ENCODE measurements at regions not wholly inside any gene's neighbourhood (a gene's known extent, or its start where the extent isn't known, plus 50 kb on each side); places are given as distances from the start of the nearest gene placed in this dataset.

DNA sequence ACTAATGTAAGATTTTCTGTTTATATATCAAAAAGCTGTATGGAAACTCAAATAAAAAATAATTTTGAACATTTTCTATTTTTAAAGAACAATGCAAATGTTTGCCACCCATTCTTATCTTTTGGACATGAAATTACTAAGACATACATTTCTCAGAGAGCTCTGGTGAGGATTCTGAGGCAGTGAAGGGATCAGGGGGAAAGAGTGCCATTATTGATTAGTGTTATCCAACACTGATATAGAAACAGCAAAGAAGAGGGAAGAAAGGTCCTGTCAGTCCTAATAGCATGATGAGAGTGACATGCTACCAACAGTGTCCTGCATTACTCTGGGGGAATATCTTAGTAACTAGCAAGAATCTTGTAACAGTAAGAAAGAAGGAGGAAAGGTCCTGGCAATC, 282.2 kb downstream of the RPL10L start:
- no peak for TF ChIP-seq ZNF558 (tag by site-specific recombination; IDR thresholded peaks at IDR 0.05)
- TF ChIP-seq, protein P1, sequence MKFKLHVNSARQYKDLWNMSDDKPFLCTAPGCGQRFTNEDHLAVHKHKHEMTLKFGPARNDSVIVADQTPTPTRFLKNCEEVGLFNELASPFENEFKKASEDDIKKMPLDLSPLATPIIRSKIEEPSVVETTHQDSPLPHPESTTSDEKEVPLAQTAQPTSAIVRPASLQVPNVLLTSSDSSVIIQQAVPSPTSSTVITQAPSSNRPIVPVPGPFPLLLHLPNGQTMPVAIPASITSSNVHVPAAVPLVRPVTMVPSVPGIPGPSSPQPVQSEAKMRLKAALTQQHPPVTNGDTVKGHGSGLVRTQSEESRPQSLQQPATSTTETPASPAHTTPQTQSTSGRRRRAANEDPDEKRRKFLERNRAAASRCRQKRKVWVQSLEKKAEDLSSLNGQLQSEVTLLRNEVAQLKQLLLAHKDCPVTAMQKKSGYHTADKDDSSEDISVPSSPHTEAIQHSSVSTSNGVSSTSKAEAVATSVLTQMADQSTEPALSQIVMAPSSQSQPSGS (tag by site-specific recombination; IDR thresholded peaks at IDR 0.05; ENCODE audit: low read depth) = no peak
- TF ChIP-seq, protein P2, sequence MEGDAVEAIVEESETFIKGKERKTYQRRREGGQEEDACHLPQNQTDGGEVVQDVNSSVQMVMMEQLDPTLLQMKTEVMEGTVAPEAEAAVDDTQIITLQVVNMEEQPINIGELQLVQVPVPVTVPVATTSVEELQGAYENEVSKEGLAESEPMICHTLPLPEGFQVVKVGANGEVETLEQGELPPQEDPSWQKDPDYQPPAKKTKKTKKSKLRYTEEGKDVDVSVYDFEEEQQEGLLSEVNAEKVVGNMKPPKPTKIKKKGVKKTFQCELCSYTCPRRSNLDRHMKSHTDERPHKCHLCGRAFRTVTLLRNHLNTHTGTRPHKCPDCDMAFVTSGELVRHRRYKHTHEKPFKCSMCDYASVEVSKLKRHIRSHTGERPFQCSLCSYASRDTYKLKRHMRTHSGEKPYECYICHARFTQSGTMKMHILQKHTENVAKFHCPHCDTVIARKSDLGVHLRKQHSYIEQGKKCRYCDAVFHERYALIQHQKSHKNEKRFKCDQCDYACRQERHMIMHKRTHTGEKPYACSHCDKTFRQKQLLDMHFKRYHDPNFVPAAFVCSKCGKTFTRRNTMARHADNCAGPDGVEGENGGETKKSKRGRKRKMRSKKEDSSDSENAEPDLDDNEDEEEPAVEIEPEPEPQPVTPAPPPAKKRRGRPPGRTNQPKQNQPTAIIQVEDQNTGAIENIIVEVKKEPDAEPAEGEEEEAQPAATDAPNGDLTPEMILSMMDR (tag by site-specific recombination; IDR thresholded peaks at IDR 0.05) = no peak
- TF ChIP-seq, protein P3, sequence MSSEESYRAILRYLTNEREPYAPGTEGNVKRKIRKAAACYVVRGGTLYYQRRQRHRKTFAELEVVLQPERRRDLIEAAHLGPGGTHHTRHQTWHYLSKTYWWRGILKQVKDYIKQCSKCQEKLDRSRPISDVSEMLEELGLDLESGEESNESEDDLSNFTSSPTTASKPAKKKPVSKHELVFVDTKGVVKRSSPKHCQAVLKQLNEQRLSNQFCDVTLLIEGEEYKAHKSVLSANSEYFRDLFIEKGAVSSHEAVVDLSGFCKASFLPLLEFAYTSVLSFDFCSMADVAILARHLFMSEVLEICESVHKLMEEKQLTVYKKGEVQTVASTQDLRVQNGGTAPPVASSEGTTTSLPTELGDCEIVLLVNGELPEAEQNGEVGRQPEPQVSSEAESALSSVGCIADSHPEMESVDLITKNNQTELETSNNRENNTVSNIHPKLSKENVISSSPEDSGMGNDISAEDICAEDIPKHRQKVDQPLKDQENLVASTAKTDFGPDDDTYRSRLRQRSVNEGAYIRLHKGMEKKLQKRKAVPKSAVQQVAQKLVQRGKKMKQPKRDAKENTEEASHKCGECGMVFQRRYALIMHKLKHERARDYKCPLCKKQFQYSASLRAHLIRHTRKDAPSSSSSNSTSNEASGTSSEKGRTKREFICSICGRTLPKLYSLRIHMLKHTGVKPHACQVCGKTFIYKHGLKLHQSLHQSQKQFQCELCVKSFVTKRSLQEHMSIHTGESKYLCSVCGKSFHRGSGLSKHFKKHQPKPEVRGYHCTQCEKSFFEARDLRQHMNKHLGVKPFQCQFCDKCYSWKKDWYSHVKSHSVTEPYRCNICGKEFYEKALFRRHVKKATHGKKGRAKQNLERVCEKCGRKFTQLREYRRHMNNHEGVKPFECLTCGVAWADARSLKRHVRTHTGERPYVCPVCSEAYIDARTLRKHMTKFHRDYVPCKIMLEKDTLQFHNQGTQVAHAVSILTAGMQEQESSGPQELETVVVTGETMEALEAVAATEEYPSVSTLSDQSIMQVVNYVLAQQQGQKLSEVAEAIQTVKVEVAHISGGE (tag by site-specific recombination; conservative IDR thresholded peaks at IDR 0.05; ENCODE audit: low read depth) = no peak
- TF ChIP-seq TCF7L2 (IDR thresholded peaks at IDR 0.05; ENCODE audit: borderline replicate concordance, low read depth, low read length) = no peak
- TF ChIP-seq, protein P4, sequence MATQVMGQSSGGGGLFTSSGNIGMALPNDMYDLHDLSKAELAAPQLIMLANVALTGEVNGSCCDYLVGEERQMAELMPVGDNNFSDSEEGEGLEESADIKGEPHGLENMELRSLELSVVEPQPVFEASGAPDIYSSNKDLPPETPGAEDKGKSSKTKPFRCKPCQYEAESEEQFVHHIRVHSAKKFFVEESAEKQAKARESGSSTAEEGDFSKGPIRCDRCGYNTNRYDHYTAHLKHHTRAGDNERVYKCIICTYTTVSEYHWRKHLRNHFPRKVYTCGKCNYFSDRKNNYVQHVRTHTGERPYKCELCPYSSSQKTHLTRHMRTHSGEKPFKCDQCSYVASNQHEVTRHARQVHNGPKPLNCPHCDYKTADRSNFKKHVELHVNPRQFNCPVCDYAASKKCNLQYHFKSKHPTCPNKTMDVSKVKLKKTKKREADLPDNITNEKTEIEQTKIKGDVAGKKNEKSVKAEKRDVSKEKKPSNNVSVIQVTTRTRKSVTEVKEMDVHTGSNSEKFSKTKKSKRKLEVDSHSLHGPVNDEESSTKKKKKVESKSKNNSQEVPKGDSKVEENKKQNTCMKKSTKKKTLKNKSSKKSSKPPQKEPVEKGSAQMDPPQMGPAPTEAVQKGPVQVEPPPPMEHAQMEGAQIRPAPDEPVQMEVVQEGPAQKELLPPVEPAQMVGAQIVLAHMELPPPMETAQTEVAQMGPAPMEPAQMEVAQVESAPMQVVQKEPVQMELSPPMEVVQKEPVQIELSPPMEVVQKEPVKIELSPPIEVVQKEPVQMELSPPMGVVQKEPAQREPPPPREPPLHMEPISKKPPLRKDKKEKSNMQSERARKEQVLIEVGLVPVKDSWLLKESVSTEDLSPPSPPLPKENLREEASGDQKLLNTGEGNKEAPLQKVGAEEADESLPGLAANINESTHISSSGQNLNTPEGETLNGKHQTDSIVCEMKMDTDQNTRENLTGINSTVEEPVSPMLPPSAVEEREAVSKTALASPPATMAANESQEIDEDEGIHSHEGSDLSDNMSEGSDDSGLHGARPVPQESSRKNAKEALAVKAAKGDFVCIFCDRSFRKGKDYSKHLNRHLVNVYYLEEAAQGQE (tag by site-specific recombination; IDR thresholded peaks at IDR 0.05) = no peak
- TF ChIP-seq ZNF555 (tag by site-specific recombination; conservative IDR thresholded peaks at IDR 0.05) = no peak
- no peak for TF ChIP-seq ZNF140 (tag by site-specific recombination; IDR thresholded peaks at IDR 0.05)
- TF ChIP-seq, protein P5, sequence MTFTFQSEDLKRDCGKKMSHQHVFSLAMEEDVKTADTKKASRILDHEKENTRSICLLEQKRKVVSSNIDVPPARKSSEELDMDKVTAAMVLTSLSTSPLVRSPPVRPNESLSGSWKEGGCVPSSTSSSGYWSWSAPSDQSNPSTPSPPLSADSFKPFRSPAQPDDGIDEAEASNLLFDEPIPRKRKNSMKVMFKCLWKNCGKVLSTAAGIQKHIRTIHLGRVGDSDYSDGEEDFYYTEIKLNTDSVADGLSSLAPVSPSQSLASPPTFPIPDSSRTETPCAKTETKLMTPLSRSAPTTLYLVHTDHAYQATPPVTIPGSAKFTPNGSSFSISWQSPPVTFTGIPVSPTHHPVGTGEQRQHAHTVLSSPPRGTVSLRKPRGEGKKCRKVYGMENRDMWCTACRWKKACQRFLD (tag by site-specific recombination; IDR thresholded peaks at IDR 0.05) = no peak
